GM23248 (cell line): ENCODE measurements at regions not wholly inside any gene's neighbourhood (a gene's known extent, or its start where the extent isn't known, plus 50 kb on each side); places are given as distances from the start of the nearest gene placed in this dataset.

ENCODE experiments used
- EZH2 ChIP-seq: fragments of 200-600 bp; sonication (generic); IDR thresholded peaks from 2 replicates; pipeline ENCODE4 v1.6.1; 2018; ENCODE audit warnings: antibody characterized with exemption, mild to moderate bottlenecking; ENCODE audit not compliant: insufficient read depth, poor library complexity, severe bottlenecking
- EZH2phosphoT487 ChIP-seq: fragments of 200-600 bp; sonication (generic); IDR thresholded peaks from 2 replicates; pipeline ENCODE4 v1.6.1; 2018; ENCODE audit warnings: antibody characterized with exemption, moderate library complexity, mild to moderate bottlenecking, low read depth; ENCODE audit not compliant: insufficient read depth

DNA sequence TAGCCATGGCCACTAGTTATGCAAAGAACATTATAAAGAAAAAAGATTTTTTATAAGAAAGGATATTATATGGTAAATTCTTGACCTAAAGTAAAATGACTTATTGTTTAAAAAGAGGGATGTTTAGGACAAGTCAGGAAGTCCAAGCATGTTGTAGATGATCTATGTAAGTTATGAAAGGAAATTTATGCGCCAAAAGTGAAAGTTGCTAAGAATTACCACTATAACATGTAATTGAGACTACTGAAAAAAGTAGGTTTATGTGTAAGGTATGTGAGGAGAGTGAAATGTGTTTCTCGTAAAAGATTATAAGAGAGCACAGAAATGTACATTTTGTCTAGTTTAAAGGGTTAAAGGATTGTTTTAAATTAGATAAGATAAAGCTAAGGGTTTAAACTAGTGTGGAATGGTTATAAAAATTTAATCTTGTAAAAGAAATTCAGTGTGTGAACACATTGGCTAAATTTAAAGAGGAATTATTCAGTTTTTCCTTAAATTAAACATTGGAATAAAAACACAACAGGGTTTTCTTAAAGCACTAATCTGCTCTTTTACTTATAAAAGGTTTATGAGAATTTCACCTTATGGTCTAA lies 1100.4 kb upstream of the EDIL3 start:
- TF ChIP-seq EZH2phosphoT487: no peak
- no peak for TF ChIP-seq EZH2
